ENCODE measurements at regions not wholly inside any gene's neighbourhood (a gene's known extent, or its start where the extent isn't known, plus 50 kb on each side); places are given as distances from the start of the nearest gene placed in this dataset.
"Not testable (repeated sequence)": the region's sequence is repeated elsewhere in the genome, so short reads cannot be mapped to it uniquely, and the experiment has no call there.

- DNase-seq: no peak
Measured at GRCh38 chr3:95297581-95297980, 1234.7 kb downstream of the NSUN3 start.

GRCh38 chr3:95302044-95302443 is 1239.2 kb downstream of the NSUN3 start:
- DNase-seq: no peak

- DNase-seq: no peak
Measured at GRCh38 chr3:95310560-95310959, 1247.7 kb downstream of the NSUN3 start.

GRCh38 chr3:95311272-95311671 is 1248.4 kb downstream of the NSUN3 start:
- DNase-seq: no peak

GRCh38 chr3:95312650-95313049 is 1249.8 kb downstream of the NSUN3 start:
- no peak for DNase-seq

- DNase-seq: no peak
Measured at GRCh38 chr3:95319921-95320494, 1257.1 kb downstream of the NSUN3 start.

- DNase-seq: no peak
Measured at GRCh38 chr3:95327478-95327877, 1264.6 kb downstream of the NSUN3 start.

- no peak for DNase-seq
Measured at GRCh38 chr3:95333826-95334225, 1271.0 kb downstream of the NSUN3 start.

- DNase-seq: no peak
Measured at GRCh38 chr3:95334461-95334860, 1271.6 kb downstream of the NSUN3 start.

- DNase-seq: no peak
Measured at GRCh38 chr3:95335517-95335916, 1272.7 kb downstream of the NSUN3 start.

- DNase-seq: no peak
Measured at GRCh38 chr3:95338446-95338845, 1275.6 kb downstream of the NSUN3 start.

- DNase-seq: no peak
Measured at GRCh38 chr3:95341314-95341713, 1278.5 kb downstream of the NSUN3 start.

- DNase-seq: no peak
Measured at GRCh38 chr3:95343228-95343627, 1280.4 kb downstream of the NSUN3 start.

GRCh38 chr3:95343767-95344166 is 1280.9 kb downstream of the NSUN3 start:
- no peak for DNase-seq

- not testable (repeated sequence) for DNase-seq
Measured at GRCh38 chr3:95347936-95348335, 1285.1 kb downstream of the NSUN3 start.

GRCh38 chr3:95348879-95349278 is 1286.0 kb downstream of the NSUN3 start:
- no peak for DNase-seq

- no peak for DNase-seq
Measured at GRCh38 chr3:95350049-95350448, 1287.2 kb downstream of the NSUN3 start.

GRCh38 chr3:95351158-95351557 is 1288.3 kb downstream of the NSUN3 start:
- DNase-seq: no peak

GRCh38 chr3:95352471-95352870 is 1289.6 kb downstream of the NSUN3 start:
- no peak for DNase-seq

- DNase-seq: no peak
Measured at GRCh38 chr3:95354489-95354888, 1291.6 kb downstream of the NSUN3 start.

- no peak for DNase-seq
Measured at GRCh38 chr3:95356764-95357501, 1294.1 kb downstream of the NSUN3 start.

GRCh38 chr3:95387242-95388021 is 1324.6 kb downstream of the NSUN3 start:
- DNase-seq: no peak

- no peak for DNase-seq
Measured at GRCh38 chr3:95389725-95390313, 1327.0 kb downstream of the NSUN3 start.

All from suppressor macrophage (primary cell).